Activated CD4-positive, alpha-beta T cell treated with anti-CD3 and anti-CD28 coated beads, Interleukin-2, Interleukin-4, amounts not matched to agents 100 ng/mL and 50 ng/mL, durations not matched to agents 16 hours and 8 hours (primary cell): ENCODE measurements at regions not wholly inside any gene's neighbourhood (a gene's known extent, or its start where the extent isn't known, plus 50 kb on each side); places are given as distances from the start of the nearest gene placed in this dataset.
"Not testable (repeated sequence)": the region's sequence is repeated elsewhere in the genome, so short reads cannot be mapped to it uniquely, and the experiment has no call there.

Source experiments
- DNase-seq: peaks from one replicate; pipeline ENCODE4 v3.0.0-alpha.2; 2020; ENCODE audit warnings: low spot score

DNA sequence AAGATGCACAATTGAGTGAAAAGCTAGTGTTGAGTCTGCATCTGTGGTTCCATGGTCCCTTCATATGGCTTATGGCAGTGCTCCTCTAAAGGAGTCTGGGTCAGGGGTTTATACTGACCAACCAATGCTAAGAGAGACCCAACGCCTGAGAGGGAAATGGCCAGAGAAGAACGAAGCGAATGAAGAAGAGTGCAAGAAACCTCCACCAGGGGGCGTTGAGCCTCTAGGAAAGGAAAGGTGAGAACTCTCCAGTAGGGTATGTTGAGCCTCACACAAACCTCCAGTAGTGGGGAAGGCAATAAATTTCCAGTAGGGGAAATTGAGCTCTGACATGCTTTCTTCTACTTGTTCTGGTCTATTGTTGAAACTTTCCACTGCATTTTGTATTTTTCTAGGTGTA, 470.6 kb downstream of the PRDM9 start:
- peak; percentile 12 for DNase-seq

DNA sequence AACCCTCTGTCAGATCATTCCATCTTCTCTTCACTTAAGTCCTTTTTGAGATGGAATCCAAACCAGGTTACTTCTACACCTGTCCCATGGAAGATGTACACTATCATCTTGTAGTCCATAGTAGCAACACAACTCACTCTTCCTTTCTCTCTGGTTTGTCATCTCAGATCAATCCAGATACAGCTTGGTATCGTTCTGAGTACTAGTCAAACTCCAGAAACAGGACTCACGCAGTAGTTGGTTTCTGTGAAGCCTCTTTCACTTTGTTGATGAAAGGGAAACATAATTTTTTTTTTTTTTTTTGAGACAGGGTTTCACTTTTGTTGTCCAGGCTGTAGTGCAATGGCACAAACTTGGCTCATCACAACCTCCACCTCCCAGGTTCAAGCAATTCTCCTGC, 484.0 kb downstream of the PRDM9 start:
- no peak for DNase-seq

DNA sequence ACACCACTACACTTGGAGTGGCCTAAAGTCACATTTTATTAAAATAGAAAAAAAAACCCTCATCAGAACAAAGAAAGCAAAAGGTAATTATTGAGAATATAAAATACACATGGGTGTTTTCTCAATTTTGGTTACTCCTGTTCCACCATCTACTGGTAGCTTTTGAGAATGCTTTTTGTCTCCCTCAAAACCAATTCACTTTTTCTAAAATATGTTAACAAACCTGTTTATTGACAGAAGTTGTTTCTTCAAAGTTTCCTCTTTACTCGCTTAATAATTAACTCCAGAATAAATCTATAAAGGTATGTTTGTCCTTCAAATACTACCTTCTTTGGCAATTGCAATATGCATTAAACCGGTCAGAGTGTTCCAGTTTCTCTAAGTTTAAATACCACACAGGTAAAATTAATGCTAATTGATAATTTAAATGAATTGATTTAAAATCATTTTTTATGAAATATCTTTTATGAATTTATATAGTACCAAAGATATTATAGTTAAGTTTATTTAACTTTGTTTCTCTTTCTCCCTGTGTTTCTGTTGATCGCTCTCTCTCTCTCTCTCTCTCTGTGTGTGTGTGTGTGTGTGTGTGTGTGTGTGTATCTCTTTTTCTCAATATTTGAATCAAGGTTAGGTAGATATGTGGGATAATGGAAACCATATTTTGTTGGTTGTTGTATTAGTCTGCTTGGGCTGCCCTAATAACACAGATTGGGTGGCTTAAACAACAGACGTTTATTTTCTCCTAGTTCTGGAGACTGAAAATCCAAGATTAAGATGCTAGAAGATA, 487.4 kb downstream of the PRDM9 start:
- no peak for DNase-seq

DNA sequence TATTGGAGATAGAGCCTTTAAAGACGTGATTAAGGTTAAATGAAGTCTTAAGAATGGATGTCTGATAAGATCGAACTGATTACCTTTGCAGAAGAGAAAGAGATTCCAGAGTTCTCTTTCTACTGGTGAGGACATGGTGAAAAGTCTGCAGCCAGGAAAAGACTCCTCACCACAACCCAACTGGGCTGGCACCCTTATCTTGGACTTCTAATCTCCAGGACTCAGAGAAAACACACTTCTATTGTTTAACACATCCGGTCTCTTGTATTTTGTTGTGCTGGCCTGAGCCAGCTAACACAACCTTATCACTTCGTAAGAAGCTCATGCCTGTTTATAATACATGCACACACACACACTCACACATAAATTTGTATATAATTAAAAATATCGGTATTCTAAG, 489.1 kb downstream of the PRDM9 start:
- DNase-seq: no peak

DNA sequence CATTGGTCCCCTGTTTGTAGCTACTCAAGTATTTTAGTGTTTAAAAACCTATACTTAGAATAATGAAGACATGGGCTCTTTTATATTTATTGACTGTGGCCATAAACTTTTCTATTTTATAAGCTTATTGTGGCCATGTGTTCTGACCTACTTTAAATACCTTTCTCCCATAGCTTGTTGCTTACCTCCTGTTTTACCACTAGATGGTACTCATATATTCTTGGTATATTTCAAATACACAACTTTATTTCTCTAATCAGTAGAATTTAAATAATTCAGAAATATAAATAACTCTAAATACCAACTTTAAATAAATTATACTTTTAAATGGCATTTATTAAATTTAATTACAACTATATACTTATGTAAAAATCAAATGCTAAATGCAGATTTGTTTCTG, 498.0 kb downstream of the PRDM9 start:
- DNase-seq: no peak

DNA sequence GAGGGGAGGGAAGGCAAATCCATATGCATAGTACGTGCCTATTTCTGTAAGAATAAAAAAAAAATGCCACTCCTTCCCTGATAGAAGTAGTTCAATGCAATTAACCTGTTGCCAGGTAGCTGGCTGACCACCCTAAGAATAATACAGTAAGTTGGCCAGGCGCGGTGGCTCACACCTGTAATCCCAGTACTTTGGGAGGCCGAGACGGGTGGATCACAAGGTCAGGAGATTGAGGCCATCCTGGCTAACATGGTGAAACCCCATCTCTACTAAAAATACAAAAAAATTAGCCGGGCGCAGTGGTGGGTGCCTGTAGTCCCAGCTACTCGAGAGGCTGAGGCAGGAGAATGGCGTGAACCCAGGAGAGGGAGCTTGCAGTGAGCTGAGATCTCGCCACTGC, 510.3 kb downstream of the PRDM9 start:
- not testable (repeated sequence) for DNase-seq

DNA sequence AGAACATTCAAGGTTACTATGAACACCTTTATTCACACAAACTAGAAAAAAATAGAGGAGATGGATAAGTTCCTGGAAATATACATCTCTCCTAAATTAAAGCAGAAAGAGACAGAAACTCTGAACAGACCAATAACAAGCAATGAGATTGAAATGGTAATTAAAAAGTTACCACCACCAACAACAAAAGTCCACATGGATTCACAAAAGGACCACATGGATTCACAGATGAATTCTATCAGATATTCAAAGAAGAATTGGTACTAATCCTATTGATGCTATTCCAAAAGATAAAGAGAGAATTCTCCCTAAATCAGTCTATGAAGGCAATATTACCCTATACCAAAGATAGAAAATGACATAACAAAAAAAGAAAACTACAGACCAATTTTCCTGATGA, 518.9 kb downstream of the PRDM9 start:
- no peak for DNase-seq

DNA sequence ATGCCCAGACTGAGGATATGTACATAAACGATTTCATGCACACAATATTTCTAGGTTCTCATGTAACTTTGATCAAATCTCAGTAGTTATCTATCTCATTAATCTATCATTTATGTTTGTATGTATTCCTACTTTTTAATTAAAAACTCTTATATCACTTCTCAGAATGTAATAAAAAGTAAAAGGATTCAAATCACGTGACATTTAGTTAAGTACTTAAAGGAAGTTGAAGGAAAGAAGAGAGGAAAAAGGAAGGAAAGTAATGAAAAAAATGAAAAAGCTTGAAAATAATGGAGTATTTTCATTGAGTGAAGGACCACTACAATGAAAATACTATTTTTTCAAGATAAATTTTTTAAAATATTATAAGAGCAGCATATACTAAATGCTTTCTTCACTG, 535.3 kb downstream of the PRDM9 start:
- no peak for DNase-seq

DNA sequence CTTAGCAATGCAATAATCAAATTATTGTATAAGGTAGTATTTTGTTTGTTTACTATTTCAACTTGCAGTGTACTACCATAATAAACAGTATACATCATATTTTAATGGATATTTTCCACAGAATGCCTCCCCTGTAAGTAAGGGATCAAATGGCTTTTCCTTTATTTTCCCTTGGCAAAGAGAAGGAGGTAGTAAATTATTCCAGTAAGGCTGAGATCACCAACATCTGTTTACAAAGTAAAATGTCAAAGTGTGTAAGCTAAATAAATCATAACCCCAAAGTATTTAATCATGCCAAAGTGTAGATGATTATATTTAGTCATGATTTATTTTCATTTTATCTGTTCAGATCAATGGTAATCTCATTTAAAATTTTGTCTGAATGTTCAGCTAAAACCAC, 537.6 kb downstream of the PRDM9 start:
- DNase-seq: no peak

DNA sequence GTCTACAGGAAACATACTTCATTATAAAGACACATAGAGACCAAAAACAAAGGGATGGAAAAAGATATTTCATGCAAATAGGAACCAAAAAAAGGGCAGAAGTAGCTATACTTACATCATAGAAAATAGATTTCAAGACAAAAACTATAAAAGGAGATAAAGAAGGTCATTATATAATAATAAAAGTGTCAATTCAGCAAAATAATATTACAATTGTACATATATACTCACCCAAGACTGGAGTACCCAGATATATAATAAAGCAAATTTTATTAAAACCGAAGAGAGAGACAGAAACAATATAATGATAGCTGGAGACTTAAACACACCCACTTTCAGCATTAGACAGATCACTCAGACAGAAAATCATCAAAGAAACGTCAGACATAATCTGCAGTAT, 546.3 kb downstream of the PRDM9 start:
- DNase-seq: no peak

DNA sequence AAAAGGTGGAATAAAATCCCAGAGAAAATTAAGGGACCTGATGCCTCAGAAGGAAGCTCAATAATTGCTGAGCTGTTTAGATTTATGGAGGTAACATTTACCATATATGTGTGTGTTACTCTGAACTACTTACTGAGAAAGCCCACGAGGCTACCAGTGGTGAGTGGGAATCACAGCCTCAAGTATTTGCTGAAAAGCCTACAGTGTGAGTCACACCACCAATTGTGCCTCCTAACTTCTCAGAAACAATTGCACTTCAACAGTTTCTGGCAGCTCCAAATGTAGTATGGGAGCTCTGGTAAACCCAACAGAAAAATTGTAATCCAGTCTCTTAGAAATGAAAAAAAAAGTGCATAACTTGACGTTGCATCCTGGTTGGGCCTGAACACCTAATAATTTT, 551.6 kb downstream of the PRDM9 start:
- no peak for DNase-seq

DNA sequence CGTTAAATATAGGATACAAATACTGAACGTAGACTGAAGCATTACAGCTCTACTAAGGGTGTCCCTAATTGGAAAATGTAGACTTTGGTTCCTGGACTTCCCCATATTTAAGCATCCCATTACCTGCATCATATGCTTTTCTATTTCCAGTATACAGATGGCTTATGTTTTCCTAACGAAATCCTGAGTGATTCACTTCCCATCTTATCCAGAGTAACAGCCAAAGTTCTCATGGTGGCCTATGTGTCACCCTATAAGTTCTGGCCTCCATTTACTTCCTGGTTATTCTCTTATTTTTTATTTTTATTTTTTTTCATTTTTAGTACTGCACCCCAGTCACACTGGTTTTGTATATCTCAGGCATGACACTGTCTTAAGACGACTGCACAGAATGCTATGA, 552.3 kb downstream of the PRDM9 start:
- DNase-seq: no peak

DNA sequence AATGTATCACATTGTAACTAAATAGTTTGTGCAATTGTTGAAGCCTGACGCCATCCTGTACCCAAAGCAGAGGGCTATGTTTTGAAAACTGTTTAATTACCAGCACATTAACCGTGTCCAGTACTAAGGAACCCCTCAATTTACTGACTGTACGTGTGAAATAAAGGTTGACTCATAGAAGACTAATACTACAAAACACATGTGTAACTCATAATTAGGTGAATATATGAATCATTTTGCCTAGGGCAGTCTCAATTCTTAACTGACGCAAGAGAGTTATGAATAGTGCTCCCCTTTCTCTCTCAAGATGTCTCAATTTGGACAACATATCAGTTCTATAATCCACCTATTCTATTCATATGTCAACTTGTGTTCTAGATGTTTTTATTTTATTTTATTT, 558.4 kb downstream of the PRDM9 start:
- no peak for DNase-seq

DNA sequence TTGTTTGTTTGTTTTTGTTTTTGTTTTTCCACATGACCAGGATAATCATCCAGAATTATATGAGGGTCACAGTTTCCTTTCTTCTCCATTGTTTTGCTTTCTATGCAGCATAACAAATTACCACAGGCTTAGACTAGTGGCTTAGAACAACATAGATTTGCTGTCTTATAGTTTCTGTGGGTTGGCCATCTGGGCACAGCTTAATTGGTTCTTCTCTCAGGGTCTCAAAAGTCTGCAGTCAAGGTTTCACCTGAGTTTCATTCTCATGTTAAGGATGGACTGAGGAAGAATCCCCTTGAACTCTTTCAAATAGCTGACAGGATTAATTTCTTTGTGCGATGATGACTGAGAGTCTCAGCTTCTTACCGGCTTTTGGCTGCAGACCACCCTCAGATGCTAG, 559.8 kb downstream of the PRDM9 start:
- DNase-seq: no peak

DNA sequence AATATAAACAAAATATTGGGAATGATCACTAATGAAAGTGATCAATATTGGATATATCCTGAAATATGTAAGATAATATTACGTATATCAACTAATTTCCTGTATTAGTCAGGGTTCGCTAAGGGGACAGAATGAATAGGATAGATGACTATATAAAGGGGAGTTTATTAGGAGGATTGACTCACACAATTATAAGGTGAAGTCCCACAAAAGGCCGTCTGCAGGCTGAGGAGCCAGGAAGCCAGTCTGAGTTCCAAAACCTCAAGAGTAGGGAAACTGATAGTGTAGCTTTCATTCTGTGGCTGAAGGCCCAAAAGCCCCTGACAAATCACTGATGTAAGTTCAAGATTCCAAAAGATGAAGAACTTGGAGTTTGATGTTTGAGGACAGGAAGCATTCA, 561.1 kb downstream of the PRDM9 start:
- DNase-seq: no peak

DNA sequence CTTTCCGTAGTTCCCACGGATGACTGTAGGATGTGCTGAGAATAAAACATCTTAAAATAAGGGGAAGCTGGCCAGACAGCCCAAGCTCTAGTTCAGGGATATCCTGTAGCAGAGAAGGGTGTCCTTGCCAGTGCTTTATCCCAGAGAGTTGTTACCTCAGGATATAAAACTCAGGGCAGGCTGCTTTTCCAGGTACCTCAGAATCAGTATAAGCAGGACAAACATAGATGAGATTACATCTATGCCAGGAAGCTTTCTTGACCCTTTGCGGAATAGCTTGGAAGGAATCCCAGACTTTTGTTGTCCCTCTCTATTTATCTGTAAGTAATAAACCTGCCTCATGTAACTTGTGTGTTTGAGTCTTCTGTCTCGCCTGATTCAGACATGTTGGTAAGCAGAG, 565.7 kb downstream of the PRDM9 start:
- DNase-seq: no peak

DNA sequence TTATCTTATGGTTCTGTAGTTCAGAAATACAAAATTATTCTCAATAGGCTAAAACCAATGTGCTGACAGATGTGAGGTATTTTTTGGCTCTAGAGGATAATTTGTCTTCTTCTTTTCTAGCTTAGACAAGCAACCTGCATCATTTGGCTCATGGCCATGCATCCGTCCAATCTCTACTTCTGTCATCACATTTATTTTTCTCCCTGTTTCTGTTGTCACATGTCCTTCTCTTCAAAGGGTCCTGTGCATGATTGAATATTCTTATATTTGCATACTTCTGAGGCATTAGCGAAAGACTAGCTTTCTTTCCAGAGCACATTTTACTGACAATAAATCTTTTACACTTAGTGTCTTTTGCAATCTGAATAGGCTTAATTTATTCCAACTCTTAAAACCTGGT, 564.7 kb downstream of the CDH10 start:
- no peak for DNase-seq

DNA sequence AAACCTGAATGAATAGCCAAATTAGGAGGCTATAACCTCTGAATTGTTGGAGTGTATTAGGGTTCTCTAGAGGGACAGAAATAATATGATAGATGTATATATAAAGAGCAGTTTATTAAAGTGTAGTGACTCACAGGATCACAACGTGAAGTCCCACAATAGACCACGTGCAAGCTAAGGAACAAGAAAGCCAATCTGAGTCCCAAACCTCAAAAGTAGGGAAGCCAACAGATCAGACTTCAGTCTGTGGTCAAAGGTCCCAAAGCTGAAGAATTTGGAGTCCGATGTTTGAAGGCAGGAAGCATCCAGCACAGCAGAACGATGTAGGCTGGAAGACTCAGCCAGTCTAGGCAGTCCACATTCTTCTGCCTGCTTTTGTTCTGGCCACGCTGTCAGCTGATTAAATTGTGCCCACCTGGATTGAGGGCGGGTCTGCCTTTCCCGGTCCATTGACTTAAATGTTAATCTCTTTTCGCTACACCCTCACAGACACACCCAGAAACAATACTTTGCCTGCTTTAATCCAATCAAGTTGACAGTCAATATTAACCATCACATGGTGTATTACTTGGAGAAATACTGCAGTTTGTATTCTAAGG, 550.6 kb downstream of the CDH10 start:
- DNase-seq: no peak

DNA sequence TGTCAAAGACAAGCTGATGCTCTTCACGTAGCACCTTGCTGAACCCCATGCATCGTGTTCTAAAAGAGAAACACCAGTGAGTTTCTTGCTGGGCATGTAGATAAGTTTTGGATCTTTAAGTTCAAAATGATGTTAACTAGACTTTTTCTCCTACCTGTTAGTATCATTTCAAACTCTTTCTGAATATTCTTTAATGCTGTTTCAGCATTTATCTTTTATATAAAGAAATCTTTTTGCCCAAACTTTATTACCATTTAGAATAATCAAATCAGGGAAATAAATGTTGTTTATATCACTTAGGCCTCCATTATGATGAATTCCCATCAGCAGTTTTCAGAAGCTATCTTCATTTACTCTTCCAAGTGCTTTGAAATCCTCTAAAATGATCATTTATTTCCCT, 542.8 kb downstream of the CDH10 start:
- no peak for DNase-seq

DNA sequence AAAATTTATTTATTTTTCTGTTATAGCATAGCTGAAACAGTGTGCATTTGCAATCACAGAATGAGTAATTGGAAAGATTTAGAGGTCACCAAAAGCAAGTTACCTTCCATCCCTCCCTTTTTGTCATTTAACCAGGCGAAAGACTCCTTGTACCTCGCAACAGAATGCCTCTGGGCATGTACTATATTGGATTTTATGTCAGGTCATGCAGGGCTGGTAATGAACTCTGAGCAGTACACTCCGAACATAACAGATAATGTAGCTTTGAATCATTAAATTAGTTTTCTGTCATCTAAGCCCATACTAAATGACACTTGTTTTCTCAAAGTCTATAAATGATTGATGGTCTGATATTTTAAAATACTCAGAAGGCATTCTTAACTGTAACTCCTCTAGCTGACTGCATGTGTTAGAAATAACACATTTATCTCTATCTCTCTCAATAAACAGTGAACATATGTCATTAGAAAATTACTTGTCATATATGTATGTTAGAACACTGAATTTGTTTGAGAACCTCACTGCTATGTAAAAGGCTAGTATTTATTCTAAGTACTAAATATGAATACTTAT, 541.2 kb downstream of the CDH10 start:
- no peak for DNase-seq

DNA sequence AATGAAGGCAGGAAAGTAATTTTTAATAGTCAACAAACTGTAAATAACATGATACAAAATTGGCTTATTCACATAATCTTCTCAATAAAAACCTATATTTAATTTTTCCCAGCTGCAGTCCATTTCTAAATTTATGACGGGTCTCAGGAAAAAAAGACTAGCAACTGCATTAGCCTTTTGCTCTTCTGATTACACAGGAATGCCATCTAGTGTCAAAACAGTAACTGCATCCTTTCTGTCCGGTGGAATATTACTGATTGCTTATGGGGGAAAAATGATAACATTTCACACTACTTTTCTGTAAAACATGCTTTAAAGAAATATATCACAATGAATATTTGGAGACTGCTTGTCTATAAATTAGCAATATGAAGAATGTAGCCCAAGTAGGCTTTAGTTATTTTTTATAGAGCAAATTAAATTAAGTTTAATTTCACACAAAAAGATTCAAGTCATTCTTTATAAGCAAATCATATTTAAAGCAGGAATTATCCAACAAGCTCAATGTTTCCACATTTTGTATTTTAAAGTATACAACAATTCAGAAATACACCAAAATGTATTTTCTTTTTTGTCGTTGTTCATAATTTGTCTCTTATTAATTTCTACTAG, 534.7 kb downstream of the CDH10 start:
- no peak for DNase-seq

DNA sequence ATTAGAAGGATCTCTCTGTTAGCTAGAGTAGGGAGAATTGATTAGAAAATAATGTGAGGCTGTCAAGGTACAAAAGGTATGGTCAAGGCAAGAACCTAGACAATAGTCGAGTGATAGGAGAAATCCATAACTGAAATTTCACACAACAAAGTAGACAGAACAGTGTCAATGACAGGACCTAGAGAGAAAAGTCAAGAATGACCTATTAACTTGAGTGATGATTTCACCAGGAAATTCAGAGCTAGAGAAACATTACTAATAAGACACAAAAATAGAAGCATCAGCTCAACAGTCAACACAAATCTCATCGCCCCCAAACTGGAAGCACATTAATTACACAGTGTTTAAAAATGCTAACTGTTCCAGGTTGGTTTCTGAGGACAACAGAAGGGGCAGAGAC, 532.4 kb downstream of the CDH10 start:
- DNase-seq: no peak

DNA sequence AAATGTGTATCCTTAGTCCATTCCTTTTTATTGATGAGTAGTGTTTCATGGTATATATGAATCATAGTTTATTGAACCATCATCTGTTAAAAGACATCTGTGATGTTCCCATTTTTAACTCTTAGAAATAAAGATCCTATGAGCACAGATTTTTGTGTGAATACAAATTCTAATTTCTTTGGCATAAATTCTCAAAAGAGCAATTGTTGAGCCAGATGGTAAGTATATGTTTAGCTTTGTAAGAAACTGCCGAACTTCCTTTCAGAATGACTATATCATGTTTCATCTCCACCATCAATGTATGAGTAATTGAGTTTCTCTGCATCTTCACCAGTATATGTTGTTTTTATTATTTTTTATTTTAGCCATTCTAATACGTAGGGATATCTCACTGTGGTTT, 526.4 kb downstream of the CDH10 start:
- DNase-seq: no peak
